GM12878 (cell line): ENCODE measurements at regions not wholly inside any gene's neighbourhood (a gene's known extent, or its start where the extent isn't known, plus 50 kb on each side); places are given as distances from the start of the nearest gene placed in this dataset.

ENCODE experiments used
- ATF7 ChIP-seq: fragments of 450-650 bp; IDR thresholded peaks from 2 replicates; pipeline ENCODE4 v1.6.1; 2016; ENCODE audit warnings: low read depth, mild to moderate bottlenecking
- CEBPB ChIP-seq, 2 experiments: fragments of 150-350 bp in 1 of 2; IDR thresholded peaks; 2 replicates each; pipeline ENCODE4 v1.6.1; 2012 to 2014; ENCODE audit warnings: low read depth in 2 of 2, low read length in 2 of 2, borderline replicate concordance in 1 of 2, inconsistent platforms in 1 of 2
- CREB1 ChIP-seq: IDR thresholded peaks from 2 replicates; pipeline ENCODE4 v1.6.1; 2012; ENCODE audit warnings: low read depth, mild to moderate bottlenecking, inconsistent platforms
- CTCF ChIP-seq, 3 experiments: IDR thresholded peaks in 2 of 3; conservative IDR thresholded peaks in 1 of 3; 2 replicates each; pipeline ENCODE4 v1.5.1; 2011; ENCODE audit warnings: low read depth in 3 of 3, low read length in 3 of 3, mild to moderate bottlenecking in 3 of 3, control low read depth in 2 of 3, moderate library complexity in 2 of 3, inconsistent platforms in 1 of 3, mixed read lengths in 1 of 3; ENCODE audit not compliant: control insufficient read depth in 2 of 3, insufficient read depth in 1 of 3; ENCODE audit errors: extremely low read depth in 1 of 3
- DPF2 ChIP-seq: fragments of 450-650 bp; IDR thresholded peaks from 2 replicates; pipeline ENCODE4 v1.6.1; 2017; ENCODE audit warnings: mild to moderate bottlenecking
- FOS ChIP-seq: IDR thresholded peaks from 3 replicates; pipeline ENCODE4 v1.6.1; 2011; ENCODE audit warnings: borderline replicate concordance; ENCODE audit not compliant: insufficient read length; ENCODE audit errors: extremely low read depth
- GATAD2B ChIP-seq: fragments of 450-650 bp; conservative IDR thresholded peaks from 2 replicates; pipeline ENCODE4 v1.6.1; 2017; ENCODE audit warnings: low read depth, mild to moderate bottlenecking, moderate library complexity
- HDAC6 ChIP-seq: fragments of 200-600 bp; sonication (generic); IDR thresholded peaks from one replicate; pipeline ENCODE4 v1.8.0; 2017; ENCODE audit warnings: antibody characterized with exemption; ENCODE audit not compliant: unreplicated experiment
- KDM1A ChIP-seq: fragments of 200-600 bp; sonication (generic); IDR thresholded peaks from 2 replicates; pipeline ENCODE4 v1.6.1; 2016; ENCODE audit warnings: borderline replicate concordance
- MLLT1 ChIP-seq: fragments of 450-650 bp; IDR thresholded peaks from 2 replicates; pipeline ENCODE4 v1.6.1; 2016; ENCODE audit warnings: mild to moderate bottlenecking
- MXI1 ChIP-seq: fragments of 150-350 bp; IDR thresholded peaks from 2 replicates; pipeline ENCODE4 v1.6.1; 2011; ENCODE audit warnings: low read depth, mild to moderate bottlenecking, inconsistent platforms, low read length, improper control_type of control experiment
- NRF1 ChIP-seq: conservative IDR thresholded peaks from 2 replicates; pipeline ENCODE4 v1.6.1; 2011; ENCODE audit warnings: mild to moderate bottlenecking, low read depth, low read length, improper control_type of control experiment
- PBX3 ChIP-seq: IDR thresholded peaks from 2 replicates; pipeline ENCODE4 v1.6.1; 2011; ENCODE audit warnings: mild to moderate bottlenecking, low read depth, low read length, moderate library complexity; ENCODE audit not compliant: insufficient replicate concordance
- POU2F2 ChIP-seq: IDR thresholded peaks from 3 replicates; pipeline ENCODE4 v1.6.1; 2011; ENCODE audit warnings: low read depth, mild to moderate bottlenecking, low read length, borderline replicate concordance
- SKIL ChIP-seq: fragments of 450-650 bp; IDR thresholded peaks from 2 replicates; pipeline ENCODE4 v1.6.1; 2017; ENCODE audit warnings: mild to moderate bottlenecking, low read depth, inconsistent platforms; ENCODE audit not compliant: poor library complexity, severe bottlenecking
- SMAD5 ChIP-seq: IDR thresholded peaks from 2 replicates; pipeline ENCODE4 v1.6.1; 2016; ENCODE audit warnings: antibody characterized with exemption, low read depth
- SUZ12 ChIP-seq: fragments of 200-600 bp; sonication (generic); IDR thresholded peaks from one replicate; pipeline ENCODE4 v1.6.1; 2018; ENCODE audit warnings: antibody characterized with exemption, mild to moderate bottlenecking; ENCODE audit not compliant: unreplicated experiment
- USF1 ChIP-seq: IDR thresholded peaks from 2 replicates; pipeline ENCODE4 v1.6.1; 2011; ENCODE audit warnings: borderline replicate concordance, low read depth, mild to moderate bottlenecking, moderate library complexity, mixed read lengths, low read length; ENCODE audit not compliant: insufficient read depth; ENCODE audit errors: extremely low read length
- WRNIP1 ChIP-seq: IDR thresholded peaks from 2 replicates; pipeline ENCODE4 v1.6.1; 2011; ENCODE audit warnings: low read depth, low read length, improper control_type of control experiment, borderline replicate concordance
- ZNF207 ChIP-seq: fragments of 450-650 bp; IDR thresholded peaks from 2 replicates; pipeline ENCODE4 v1.6.1; 2014; ENCODE audit warnings: antibody characterized with exemption, mild to moderate bottlenecking, borderline replicate concordance
- ZNF384 ChIP-seq: IDR thresholded peaks from 2 replicates; pipeline ENCODE4 v1.6.1; 2012; ENCODE audit warnings: low read depth, mild to moderate bottlenecking, low read length, improper control_type of control experiment, borderline replicate concordance
- ZZZ3 ChIP-seq: IDR thresholded peaks from 2 replicates; pipeline ENCODE4 v1.6.1; 2011; ENCODE audit warnings: low read depth; ENCODE audit not compliant: control insufficient read depth, insufficient read length

GRCh38 chr5:68460147-68460798 is 244.7 kb downstream of the PIK3R1 start (continued):
- 0 out of 2 replicates have a peak, but pooled peaks have one; percentile 18 for TF ChIP-seq MLLT1
- TF ChIP-seq ZNF207: no peak
- TF ChIP-seq MXI1: no peak
- peak; percentile 59 for TF ChIP-seq SKIL
- no peak for TF ChIP-seq HDAC6
- TF ChIP-seq ZZZ3: no peak
- TF ChIP-seq SUZ12: no peak
- TF ChIP-seq FOS: no peak
- TF ChIP-seq NRF1: no peak
- peak; percentile 58 to 72 (median 68) for TF ChIP-seq CTCF (IDR thresholded peaks at IDR 0.05 in 2 of 3, conservative IDR thresholded peaks at IDR 0.05 in 1 of 3; ENCODE audit: control insufficient read depth in 2 of 3, extremely low read depth in 1 of 3, insufficient read depth in 1 of 3, low read depth in 3 of 3, low read length in 3 of 3)
- TF ChIP-seq ATF7: no peak
- TF ChIP-seq USF1: no peak
- TF ChIP-seq KDM1A: no peak
- no peak for TF ChIP-seq SMAD5
- no peak for TF ChIP-seq WRNIP1
- TF ChIP-seq PBX3: no peak
- no peak for TF ChIP-seq POU2F2
- no peak for TF ChIP-seq CREB1
- no peak for TF ChIP-seq GATAD2B
- TF ChIP-seq DPF2: no peak
- no peak for TF ChIP-seq ZNF384
- TF ChIP-seq CEBPB (IDR thresholded peaks at IDR 0.05; ENCODE audit: borderline replicate concordance in 1 of 2, low read depth in 2 of 2, low read length in 2 of 2): no peak
